Smooth muscle cell (in vitro differentiated cells): ENCODE measurements at regions not wholly inside any gene's neighbourhood (a gene's known extent, or its start where the extent isn't known, plus 50 kb on each side); places are given as distances from the start of the nearest gene placed in this dataset.
A peak's percentile ranks its signal among the peaks of the same experiment; 100 is the strongest.

Experiments
- DNase-seq: peaks from one replicate; lab custom pipeline; 2025; ENCODE audit not compliant: unreplicated experiment; lab: John Stamatoyannopoulos, UW
- H2AFZ ChIP-seq: fragments of 200-600 bp; sonication (generic); 2 replicates; pipeline ENCODE4 v1.6.0; 2016; ENCODE audit warnings: antibody characterized with exemption, low read depth, mild to moderate bottlenecking
- H3F3A ChIP-seq: fragments of 200-600 bp; sonication (generic); 2 replicates; pipeline ENCODE4 v1.6.0; 2017; ENCODE audit warnings: antibody characterized with exemption, low read depth
- H3K27ac ChIP-seq: fragments of 200-600 bp; sonication (generic); 2 replicates; pipeline ENCODE4 v1.5.1; 2016; ENCODE audit warnings: low read depth, mild to moderate bottlenecking
- H3K27me3 ChIP-seq: fragments of 200-600 bp; sonication (generic); 2 replicates; pipeline ENCODE4 v1.6.1; 2016; ENCODE audit warnings: low read depth, mild to moderate bottlenecking
- H3K36me3 ChIP-seq: fragments of 200-600 bp; sonication (generic); 2 replicates; pipeline ENCODE4 v1.5.1; 2016; ENCODE audit warnings: low read depth
- H3K4me1 ChIP-seq: fragments of 200-600 bp; sonication (generic); 2 replicates; pipeline ENCODE4 v1.5.1; 2016; ENCODE audit warnings: low read depth
- H3K4me2 ChIP-seq: fragments of 200-600 bp; sonication (generic); 2 replicates; pipeline ENCODE4 v1.6.0; 2016; ENCODE audit warnings: mild to moderate bottlenecking
- H3K4me3 ChIP-seq: fragments of 200-600 bp; sonication (generic); 2 replicates; pipeline ENCODE4 v1.5.1; 2016; ENCODE audit warnings: mild to moderate bottlenecking
- H3K79me2 ChIP-seq: fragments of 200-600 bp; sonication (generic); 2 replicates; pipeline ENCODE4 v1.6.0; 2016; ENCODE audit warnings: low read depth, mild to moderate bottlenecking
- H3K9ac ChIP-seq: fragments of 200-600 bp; sonication (generic); 2 replicates; pipeline ENCODE4 v1.6.0; 2016; ENCODE audit warnings: low read depth
- H3K9me3 ChIP-seq: fragments of 200-600 bp; sonication (generic); replicated peaks from 2 replicates; pipeline ENCODE4 v1.5.1; 2016; ENCODE audit warnings: low read depth
- H4K20me1 ChIP-seq: fragments of 200-600 bp; sonication (generic); 2 replicates; pipeline ENCODE4 v1.6.0; 2016; ENCODE audit warnings: low read depth
- CTCF ChIP-seq: fragments of 200-600 bp; sonication (generic); IDR thresholded peaks from 2 replicates; pipeline ENCODE4 v1.5.1; 2017; ENCODE audit warnings: borderline replicate concordance, mild to moderate bottlenecking, antibody characterized with exemption; ENCODE audit not compliant: insufficient read depth, poor library complexity, severe bottlenecking
- WGBS: methylation state at CpG from one replicate; pipeline ENCODE4 v1.1.7; 2016; ENCODE audit warnings: low lambda C conversion rate; 5-methylcytosine and 5-hydroxymethylcytosine counted together

- no peaks in the 10 kb centered on the region for H4K20me1 ChIP-seq
- H3K4me1 ChIP-seq: peaks cover 25% of the 10 kb centered on the region
- no peak overlapping the region for H3K4me2 ChIP-seq
- H3K4me3 ChIP-seq: no peak overlapping the region
- H3K36me3 ChIP-seq: no peaks in the 10 kb centered on the region
- H3F3A ChIP-seq: peaks cover 35% of the 10 kb centered on the region
- no peaks in the 10 kb centered on the region for H3K9me3 ChIP-seq
- no peaks in the 10 kb centered on the region for H3K27me3 ChIP-seq
- DNase-seq: no peak
- TF ChIP-seq CTCF: no peak
- 88% methylated on average over 10 of the region's 10 CpGs for WGBS
- H3K79me2 ChIP-seq: no peaks in the 10 kb centered on the region
- H3K9ac ChIP-seq: no peak overlapping the region
- H2AFZ ChIP-seq: no peak overlapping the region
- no peak overlapping the region for H3K27ac ChIP-seq
Measured at GRCh38 chr1:8205771-8206170, 112.1 kb upstream of the SLC45A1 start.

GRCh38 chr1:8204826-8205225, 113.1 kb upstream of the SLC45A1 start:
- no peak overlapping the region for H3K4me3 ChIP-seq
- WGBS: 67% methylated on average over 2 of the region's 2 CpGs
- no peak overlapping the region for H3K4me2 ChIP-seq
- H3K36me3 ChIP-seq: no peaks in the 10 kb centered on the region
- peaks cover 25% of the 10 kb centered on the region for H3K4me1 ChIP-seq
- H4K20me1 ChIP-seq: no peaks in the 10 kb centered on the region
- H3K79me2 ChIP-seq: no peaks in the 10 kb centered on the region
- TF ChIP-seq CTCF: no peak
- no peaks in the 10 kb centered on the region for H3K27me3 ChIP-seq
- H2AFZ ChIP-seq: no peak overlapping the region
- peak overlapping the region; percentile 97 for H3K27ac ChIP-seq
- H3F3A ChIP-seq: peaks cover 35% of the 10 kb centered on the region
- no peak overlapping the region for H3K9ac ChIP-seq
- no peak for DNase-seq
- H3K9me3 ChIP-seq: no peaks in the 10 kb centered on the region

GRCh38 chr1:8203551-8203950, 114.4 kb upstream of the SLC45A1 start:
- Histone ChIP-seq H3K27ac (peak overlapping the region; percentile 97), H3K27me3 (no peaks in the 10 kb centered on the region), H3K9ac (no peak overlapping the region), H3K4me3 (no peak overlapping the region), H4K20me1 (no peaks in the 10 kb centered on the region), H3K79me2 (no peaks in the 10 kb centered on the region), H3K36me3 (no peaks in the 10 kb centered on the region), H3F3A (peaks cover 35% of the 10 kb centered on the region), H3K4me2 (peak overlapping the region; percentile 80), H3K9me3 (no peaks in the 10 kb centered on the region), H2AFZ (no peak overlapping the region), H3K4me1 (peaks cover 25% of the 10 kb centered on the region)
- no peak for TF ChIP-seq CTCF
- no peak for DNase-seq
- WGBS: 97% methylated on average over 10 of the region's 10 CpGs

- H3K27me3 ChIP-seq: no peaks in the 10 kb centered on the region
- H3K79me2 ChIP-seq: no peaks in the 10 kb centered on the region
- H3K4me1 ChIP-seq: peaks cover 25% of the 10 kb centered on the region
- no peak overlapping the region for H3K9ac ChIP-seq
- H4K20me1 ChIP-seq: no peaks in the 10 kb centered on the region
- H3K27ac ChIP-seq: peak overlapping the region; percentile 97
- H3F3A ChIP-seq: peaks cover 35% of the 10 kb centered on the region
- H3K4me3 ChIP-seq: no peak overlapping the region
- H3K36me3 ChIP-seq: no peaks in the 10 kb centered on the region
- no peak for DNase-seq
- no peak overlapping the region for H2AFZ ChIP-seq
- WGBS: 90% methylated on average over 9 of the region's 9 CpGs
- peak overlapping the region; percentile 80 for H3K4me2 ChIP-seq
- no peak for TF ChIP-seq CTCF
- no peaks in the 10 kb centered on the region for H3K9me3 ChIP-seq
Measured at GRCh38 chr1:8203056-8203455, 114.9 kb upstream of the SLC45A1 start.
